GM23338 (cell line): ENCODE measurements at regions not wholly inside any gene's neighbourhood (a gene's known extent, or its start where the extent isn't known, plus 50 kb on each side); places are given as distances from the start of the nearest gene placed in this dataset.

Source experiments
- CREB1 ChIP-seq: fragments of 250-450 bp; sonication (Bioruptor Pico); IDR thresholded peaks from 2 replicates; pipeline ENCODE4 v1.5.0; 2020; ENCODE audit warnings: low read depth, mild to moderate bottlenecking, moderate library complexity
- CTCF ChIP-seq, 2 experiments: fragments of 200-600 bp in 1 of 2; sonication (generic) in 1 of 2; conservative IDR thresholded peaks; 2 replicates each; pipeline versions ENCODE4 v1.5.1 to v1.6.1; 2016 to 2017; ENCODE audit warnings: antibody characterized with exemption in 2 of 2, low read depth in 2 of 2, mild to moderate bottlenecking in 2 of 2, moderate library complexity in 1 of 2
- ETS1 ChIP-seq: IDR thresholded peaks from 2 replicates; pipeline ENCODE4 v1.6.1; 2016; ENCODE audit warnings: antibody characterized with exemption
- EZH2 ChIP-seq: fragments of 200-600 bp; sonication (generic); IDR thresholded peaks from one replicate; pipeline ENCODE4 v1.8.0; 2017; ENCODE audit warnings: antibody characterized with exemption, mild to moderate bottlenecking, low read depth; ENCODE audit not compliant: unreplicated experiment
- EZH2phosphoT487 ChIP-seq: fragments of 200-600 bp; sonication (generic); IDR thresholded peaks from one replicate; pipeline ENCODE4 v1.8.1; 2018; ENCODE audit warnings: antibody characterized with exemption; ENCODE audit not compliant: unreplicated experiment
- JUNB ChIP-seq: IDR thresholded peaks from one replicate; pipeline ENCODE4 v1.6.1; 2016; ENCODE audit warnings: antibody characterized with exemption; ENCODE audit not compliant: unreplicated experiment
- NANOG ChIP-seq: IDR thresholded peaks from 2 replicates; pipeline ENCODE4 v1.6.1; 2016; ENCODE audit warnings: antibody characterized with exemption, borderline replicate concordance
- POLR2AphosphoS5 ChIP-seq: IDR thresholded peaks from 2 replicates; pipeline ENCODE4 v1.6.1; 2016; ENCODE audit warnings: antibody characterized with exemption, low read depth
- REST ChIP-seq: IDR thresholded peaks from one replicate; pipeline ENCODE4 v1.6.1; 2018; ENCODE audit warnings: antibody characterized with exemption; ENCODE audit not compliant: unreplicated experiment
- STAT1 ChIP-seq: IDR thresholded peaks from one replicate; pipeline ENCODE4 v1.6.1; 2016; ENCODE audit warnings: antibody characterized with exemption; ENCODE audit not compliant: unreplicated experiment
- ZNF462 ChIP-seq: fragments of 250-450 bp; sonication (Bioruptor Pico); IDR thresholded peaks from 2 replicates; pipeline ENCODE4 v1.5.0; 2020; ENCODE audit warnings: mild to moderate bottlenecking, moderate library complexity

GRCh38 chr7:51786284-51786683, 469.7 kb upstream of the COBL start:
- no peak for TF ChIP-seq EZH2
- TF ChIP-seq ZNF462 = no peak
- TF ChIP-seq CTCF (conservative IDR thresholded peaks at IDR 0.05; ENCODE audit: low read depth in 2 of 2) = no peak
- no peak for TF ChIP-seq POLR2AphosphoS5
- no peak for TF ChIP-seq EZH2phosphoT487
- TF ChIP-seq REST = no peak
- no peak for TF ChIP-seq CREB1 (CRISPR knock-in tag)
- no peak for TF ChIP-seq JUNB
- no peak for TF ChIP-seq STAT1
- TF ChIP-seq NANOG = no peak
- no peak for TF ChIP-seq ETS1
